Renal cortex interstitium (tissue), 11 donors: ENCODE measurements at regions not wholly inside any gene's neighbourhood (a gene's known extent, or its start where the extent isn't known, plus 50 kb on each side); places are given as distances from the start of the nearest gene placed in this dataset.

Source experiments
- DNase-seq, 11 donors: peaks; one replicate each; pipeline ENCODE4 v3.0.0-alpha.2; 2013; ENCODE audit warnings: low read depth in 9 of 11, low spot score in 4 of 11; ENCODE audit errors: extremely low read depth in 1 of 11

- DNase-seq = no peak
Observed at GRCh38 chr3:63766261-63766660, 52.8 kb upstream of the C3orf49 start.

GRCh38 chr3:63768386-63768785 lies 50.7 kb upstream of the C3orf49 start:
- no peak for DNase-seq

GRCh38 chr3:63768888-63769287 lies 50.2 kb upstream of the C3orf49 start:
- DNase-seq = no peak
